Smooth muscle cell (in vitro differentiated cells): ENCODE measurements at regions not wholly inside any gene's neighbourhood (a gene's known extent, or its start where the extent isn't known, plus 50 kb on each side); places are given as distances from the start of the nearest gene placed in this dataset.

Experiments
- DNase-seq: peaks from one replicate; lab custom pipeline; 2025; ENCODE audit not compliant: unreplicated experiment; lab: John Stamatoyannopoulos, UW
- H2AFZ ChIP-seq: fragments of 200-600 bp; sonication (generic); 2 replicates; pipeline ENCODE4 v1.6.0; 2016; ENCODE audit warnings: antibody characterized with exemption, low read depth, mild to moderate bottlenecking
- H3F3A ChIP-seq: fragments of 200-600 bp; sonication (generic); 2 replicates; pipeline ENCODE4 v1.6.0; 2017; ENCODE audit warnings: antibody characterized with exemption, low read depth
- H3K27ac ChIP-seq: fragments of 200-600 bp; sonication (generic); 2 replicates; pipeline ENCODE4 v1.5.1; 2016; ENCODE audit warnings: low read depth, mild to moderate bottlenecking
- H3K27me3 ChIP-seq: fragments of 200-600 bp; sonication (generic); 2 replicates; pipeline ENCODE4 v1.6.1; 2016; ENCODE audit warnings: low read depth, mild to moderate bottlenecking
- H3K36me3 ChIP-seq: fragments of 200-600 bp; sonication (generic); 2 replicates; pipeline ENCODE4 v1.5.1; 2016; ENCODE audit warnings: low read depth
- H3K4me1 ChIP-seq: fragments of 200-600 bp; sonication (generic); 2 replicates; pipeline ENCODE4 v1.5.1; 2016; ENCODE audit warnings: low read depth
- H3K4me2 ChIP-seq: fragments of 200-600 bp; sonication (generic); 2 replicates; pipeline ENCODE4 v1.6.0; 2016; ENCODE audit warnings: mild to moderate bottlenecking
- H3K4me3 ChIP-seq: fragments of 200-600 bp; sonication (generic); 2 replicates; pipeline ENCODE4 v1.5.1; 2016; ENCODE audit warnings: mild to moderate bottlenecking
- H3K79me2 ChIP-seq: fragments of 200-600 bp; sonication (generic); 2 replicates; pipeline ENCODE4 v1.6.0; 2016; ENCODE audit warnings: low read depth, mild to moderate bottlenecking
- H3K9ac ChIP-seq: fragments of 200-600 bp; sonication (generic); 2 replicates; pipeline ENCODE4 v1.6.0; 2016; ENCODE audit warnings: low read depth
- H3K9me3 ChIP-seq: fragments of 200-600 bp; sonication (generic); replicated peaks from 2 replicates; pipeline ENCODE4 v1.5.1; 2016; ENCODE audit warnings: low read depth
- H4K20me1 ChIP-seq: fragments of 200-600 bp; sonication (generic); 2 replicates; pipeline ENCODE4 v1.6.0; 2016; ENCODE audit warnings: low read depth
- WGBS: methylation state at CpG from one replicate; pipeline ENCODE4 v1.1.7; 2016; ENCODE audit warnings: low lambda C conversion rate; 5-methylcytosine and 5-hydroxymethylcytosine counted together
- TF ChIP-seq, protein P1 (sequence below): fragments of 200-600 bp; sonication (generic); IDR thresholded peaks from 2 replicates; pipeline ENCODE4 v1.5.1; 2017; ENCODE audit warnings: borderline replicate concordance, mild to moderate bottlenecking, antibody characterized with exemption; ENCODE audit not compliant: insufficient read depth, poor library complexity, severe bottlenecking

DNA sequence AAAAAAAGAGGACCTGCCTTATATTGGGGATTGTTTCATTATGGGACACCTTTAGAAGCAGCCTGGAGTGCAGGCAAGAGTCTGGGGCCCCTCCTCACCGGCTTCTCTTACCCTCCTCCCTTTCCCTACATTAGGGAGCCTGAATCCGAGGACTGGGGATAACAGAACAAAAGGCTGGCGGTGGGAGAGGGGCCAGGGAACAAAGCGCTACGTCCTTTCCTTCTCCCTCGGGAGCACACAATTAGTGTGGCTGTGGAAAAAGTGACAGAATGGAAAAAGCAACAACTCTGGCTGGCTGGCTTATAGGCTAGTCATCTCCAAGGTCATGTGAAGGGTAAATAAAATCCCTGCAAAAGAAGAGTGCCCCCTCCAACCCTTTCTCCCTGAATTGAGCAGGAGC, 74.7 kb downstream of the LSM5 start:
- Histone ChIP-seq H3K4me2 (no peak overlapping the region), H3K9ac (no peak overlapping the region), H3K4me1 (no peaks in the 10 kb centered on the region), H3K27ac (no peak overlapping the region), H3K36me3 (no peaks in the 10 kb centered on the region), H3F3A (no peaks in the 10 kb centered on the region), H2AFZ (no peak overlapping the region), H4K20me1 (no peaks in the 10 kb centered on the region), H3K79me2 (no peaks in the 10 kb centered on the region), H3K4me3 (no peak overlapping the region), H3K9me3 (no peaks in the 10 kb centered on the region), H3K27me3 (no peaks in the 10 kb centered on the region)
- TF ChIP-seq, protein P1, sequence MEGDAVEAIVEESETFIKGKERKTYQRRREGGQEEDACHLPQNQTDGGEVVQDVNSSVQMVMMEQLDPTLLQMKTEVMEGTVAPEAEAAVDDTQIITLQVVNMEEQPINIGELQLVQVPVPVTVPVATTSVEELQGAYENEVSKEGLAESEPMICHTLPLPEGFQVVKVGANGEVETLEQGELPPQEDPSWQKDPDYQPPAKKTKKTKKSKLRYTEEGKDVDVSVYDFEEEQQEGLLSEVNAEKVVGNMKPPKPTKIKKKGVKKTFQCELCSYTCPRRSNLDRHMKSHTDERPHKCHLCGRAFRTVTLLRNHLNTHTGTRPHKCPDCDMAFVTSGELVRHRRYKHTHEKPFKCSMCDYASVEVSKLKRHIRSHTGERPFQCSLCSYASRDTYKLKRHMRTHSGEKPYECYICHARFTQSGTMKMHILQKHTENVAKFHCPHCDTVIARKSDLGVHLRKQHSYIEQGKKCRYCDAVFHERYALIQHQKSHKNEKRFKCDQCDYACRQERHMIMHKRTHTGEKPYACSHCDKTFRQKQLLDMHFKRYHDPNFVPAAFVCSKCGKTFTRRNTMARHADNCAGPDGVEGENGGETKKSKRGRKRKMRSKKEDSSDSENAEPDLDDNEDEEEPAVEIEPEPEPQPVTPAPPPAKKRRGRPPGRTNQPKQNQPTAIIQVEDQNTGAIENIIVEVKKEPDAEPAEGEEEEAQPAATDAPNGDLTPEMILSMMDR: no peak
- 72% methylated on average over 6 of the region's 6 CpGs for WGBS
- no peak for DNase-seq

DNA sequence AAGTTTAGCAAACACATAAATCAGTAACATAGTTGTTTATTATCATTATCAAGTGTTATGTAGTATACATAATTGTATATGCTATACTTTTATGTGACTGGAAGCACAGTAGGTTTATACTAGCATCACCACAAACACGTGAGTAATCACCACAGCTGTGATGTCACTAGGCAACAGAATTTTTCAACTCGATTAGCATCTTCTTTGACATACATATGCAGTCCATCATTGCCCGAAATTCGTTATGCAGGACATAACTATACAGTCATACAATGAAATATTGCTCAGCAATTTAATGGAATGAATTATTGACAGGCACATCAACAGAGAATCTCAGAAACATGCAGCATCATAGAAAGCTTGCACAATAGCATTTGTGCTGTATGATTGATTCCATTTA, 77.7 kb downstream of the LSM5 start:
- Histone ChIP-seq H3K4me3 (no peak overlapping the region), H3K4me1 (no peaks in the 10 kb centered on the region), H3K9me3 (no peaks in the 10 kb centered on the region), H3K27ac (no peak overlapping the region), H3F3A (no peaks in the 10 kb centered on the region), H3K79me2 (no peaks in the 10 kb centered on the region), H3K9ac (no peak overlapping the region), H4K20me1 (no peaks in the 10 kb centered on the region), H3K36me3 (no peaks in the 10 kb centered on the region), H2AFZ (no peak overlapping the region), H3K27me3 (no peaks in the 10 kb centered on the region), H3K4me2 (no peak overlapping the region)
- 64% methylated on average over 4 of the region's 4 CpGs for WGBS
- TF ChIP-seq, protein P1: no peak
- no peak for DNase-seq

DNA sequence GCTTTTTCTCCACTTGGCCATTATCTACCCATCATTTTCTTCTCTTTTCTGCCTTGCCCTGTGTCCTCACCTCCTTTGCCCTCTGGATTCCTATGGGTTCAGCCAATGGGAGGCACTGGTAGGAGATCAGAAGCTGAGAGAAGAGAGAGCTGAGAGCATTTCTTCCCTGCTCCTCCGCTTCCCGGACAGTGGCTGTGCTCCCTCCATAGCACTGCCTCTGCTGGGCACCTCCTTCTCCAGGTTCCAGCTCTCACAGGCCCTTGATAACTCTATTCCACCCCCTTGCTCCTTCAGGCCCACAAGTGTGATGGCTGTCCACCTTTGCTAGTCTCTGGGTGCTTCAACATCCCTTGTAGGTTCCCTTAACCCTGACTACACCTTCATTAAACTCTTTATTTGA, 79.6 kb downstream of the LSM5 start:
- H4K20me1 ChIP-seq: no peaks in the 10 kb centered on the region
- H3K4me3 ChIP-seq: no peak overlapping the region
- DNase-seq: no peak
- no peak overlapping the region for H3K4me2 ChIP-seq
- WGBS: 94% methylated on average over 2 of the region's 2 CpGs
- no peak overlapping the region for H3K27ac ChIP-seq
- H2AFZ ChIP-seq: no peak overlapping the region
- H3K27me3 ChIP-seq: no peaks in the 10 kb centered on the region
- no peaks in the 10 kb centered on the region for H3K9me3 ChIP-seq
- no peaks in the 10 kb centered on the region for H3F3A ChIP-seq
- H3K9ac ChIP-seq: no peak overlapping the region
- no peaks in the 10 kb centered on the region for H3K36me3 ChIP-seq
- no peaks in the 10 kb centered on the region for H3K4me1 ChIP-seq
- H3K79me2 ChIP-seq: no peaks in the 10 kb centered on the region
- TF ChIP-seq, protein P1: no peak

DNA sequence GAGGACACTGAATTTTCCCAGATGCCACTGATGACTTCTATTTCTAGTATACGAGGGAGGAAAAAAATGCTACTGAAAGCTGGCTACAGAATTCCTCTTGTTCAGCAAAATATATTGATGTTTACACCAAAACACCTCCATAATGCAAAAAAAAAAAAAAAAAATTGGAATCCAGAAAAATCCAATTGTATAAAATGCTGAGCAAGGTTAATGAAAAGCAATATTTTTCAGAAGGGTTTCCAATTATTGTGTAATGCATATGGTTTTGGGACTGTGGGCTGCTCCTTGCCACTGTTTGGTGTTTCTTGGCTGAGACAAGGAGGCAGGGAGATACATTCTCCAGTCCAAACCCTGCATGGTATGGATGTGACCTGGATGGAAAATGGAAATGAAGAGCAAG, 83.8 kb downstream of the LSM5 start:
- Histone ChIP-seq H3K4me2 (no peak overlapping the region), H2AFZ (no peak overlapping the region), H3K36me3 (no peaks in the 10 kb centered on the region), H3K27ac (no peak overlapping the region), H3K9ac (no peak overlapping the region), H3F3A (no peaks in the 10 kb centered on the region), H3K79me2 (no peaks in the 10 kb centered on the region), H3K9me3 (no peaks in the 10 kb centered on the region), H3K27me3 (no peaks in the 10 kb centered on the region), H4K20me1 (no peaks in the 10 kb centered on the region), H3K4me3 (no peak overlapping the region), H3K4me1 (no peaks in the 10 kb centered on the region)
- TF ChIP-seq, protein P1: no peak
- 0% methylated on average over 1 of the region's 1 CpG for WGBS
- no peak for DNase-seq
